Psoas muscle (tissue), 7 donors: ENCODE measurements at regions not wholly inside any gene's neighbourhood (a gene's known extent, or its start where the extent isn't known, plus 50 kb on each side); places are given as distances from the start of the nearest gene placed in this dataset.

Experiments
- ATAC-seq, 4 donors: fragments of 200-7000 bp; cut with Tn5 transposase; one replicate each; pipeline ENCODE4 v1.9.1; 2020; ENCODE audit warnings: moderate library complexity in 3 of 4, mild to moderate bottlenecking in 2 of 4
- DNase-seq, 2 donors: peaks; one replicate each; pipeline ENCODE4 v3.0.0-alpha.2; 2020
- H3K27ac ChIP-seq: fragments of 200-600 bp; one replicate; pipeline ENCODE4 v1.8.0; 2022
- H3K27me3 ChIP-seq, 3 donors: fragments of 200-600 bp in 1 of 3; one replicate each; pipeline versions ENCODE4 v1.6.1 to v1.8.0; 2013 to 2022; ENCODE audit warnings: low read length in 2 of 3, mild to moderate bottlenecking in 2 of 3, moderate library complexity in 1 of 3; ENCODE audit not compliant: insufficient read depth in 3 of 3
- H3K36me3 ChIP-seq, 2 donors: fragments of 200-600 bp in 1 of 2; one replicate each; pipeline versions ENCODE4 v1.6.1 to v1.8.0; 2013 to 2022; ENCODE audit warnings: low read depth in 1 of 2, mild to moderate bottlenecking in 1 of 2, moderate library complexity in 1 of 2; ENCODE audit not compliant: insufficient read depth in 1 of 2
- H3K4me1 ChIP-seq: fragments of 200-600 bp; one replicate; pipeline ENCODE4 v1.8.0; 2022
- H3K4me3 ChIP-seq: fragments of 200-600 bp; one replicate; pipeline ENCODE4 v1.8.0; 2022; ENCODE audit warnings: mild to moderate bottlenecking
- H3K9me3 ChIP-seq: fragments of 200-600 bp; one replicate; pipeline ENCODE4 v1.8.0; 2022
- WGBS, 3 donors: extraction: QIAGEN DNeasy Blood & Tissue Kit; methylation state at CpG; one replicate each; pipeline versions ENCODE4 v1.1.6 to v1.1.7; 2013; 5-methylcytosine and 5-hydroxymethylcytosine counted together
- intact Hi-C, 2 donors: fragments of 100-400 bp; cut with DNase I; formaldehyde crosslinking; loops; one replicate each; pipeline versions ENCODE4 v1.11.0 to v1.14.2; 2022
- TF ChIP-seq, protein P1 (sequence below): fragments of 200-600 bp; IDR thresholded peaks from one replicate; pipeline ENCODE4 v1.8.0; 2022; ENCODE audit warnings: antibody characterized with exemption
- donor health status: healthy with polysubstance abuse.
- donor health status: DM: no; HTN: no; CAD: no; lungs with moderate emphysema.
- donor health status: Bipolar disorder and iron deficiency.
- donor health status: healthy.
- donor health status: DM: yes; HTN: yes; CAD: no.
- donor health status: DM: no; HTN: no; CAD: no.
- donor health status: DM: yes; HTN: yes; CAD: no.

DNA sequence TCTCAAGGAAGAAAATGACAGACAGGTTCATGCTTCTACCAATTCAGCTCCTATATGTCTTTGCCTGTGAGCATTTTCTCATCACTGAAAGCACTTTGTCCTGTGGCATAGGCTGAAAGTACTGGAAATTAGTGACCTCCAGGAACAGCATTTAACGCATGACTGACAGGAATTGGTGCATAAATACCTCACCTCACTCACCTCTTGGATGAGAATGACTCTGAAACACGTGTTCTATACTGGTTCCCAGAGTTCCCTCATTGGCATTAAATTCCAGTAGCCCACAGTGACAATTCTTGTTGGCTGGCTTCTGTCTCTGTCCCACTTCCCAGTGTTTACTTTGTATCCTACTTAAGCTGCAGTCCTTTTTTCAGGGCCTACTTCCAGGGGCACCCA is 83.4 kb upstream of the MAPRE2 start:
- no peak for DNase-seq
- WGBS, 3 donors: 32 to 60% (median 48%) methylated on average over 2 of the region's 2 CpGs

DNA sequence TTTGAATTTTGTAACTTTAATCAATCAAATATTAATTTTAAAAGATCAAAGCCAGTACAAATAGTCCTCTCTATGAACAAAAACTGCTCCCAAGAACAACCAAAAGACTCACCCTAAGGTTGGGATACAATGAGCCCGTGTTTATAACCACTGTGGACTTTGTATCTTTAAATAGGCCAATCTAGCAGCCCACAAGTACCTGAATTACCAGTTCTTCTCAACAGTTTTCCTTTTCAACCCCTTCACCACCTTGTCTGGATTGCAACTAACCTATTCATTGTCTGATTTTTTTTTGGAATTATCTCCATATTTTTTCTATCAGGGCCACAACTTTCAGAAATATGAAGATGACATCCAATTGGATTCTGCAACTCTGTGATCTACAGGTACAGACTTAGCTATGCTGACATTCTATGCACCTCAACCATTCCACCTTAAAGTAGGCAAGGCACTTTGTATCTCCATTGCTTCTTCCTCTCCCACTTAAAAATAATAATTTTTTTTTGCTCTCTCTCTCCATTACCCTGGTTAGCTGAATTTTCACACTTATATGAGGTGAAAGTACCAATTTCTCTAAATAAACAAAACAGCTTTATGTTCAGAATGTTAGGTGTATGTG is 81.9 kb upstream of the MAPRE2 start:
- WGBS, 3 donors: 78 to 94% (median 86%) methylated on average over 1 of the region's 1 CpG
- DNase-seq (no peak), ATAC-seq (no peak)
- H3K4me1 ChIP-seq: peaks cover 26% of the 10 kb centered on the region
- H3K9me3 ChIP-seq: no peaks in the 10 kb centered on the region
- no peaks in the 10 kb centered on the region for H3K27me3 ChIP-seq
- TF ChIP-seq, protein P1, sequence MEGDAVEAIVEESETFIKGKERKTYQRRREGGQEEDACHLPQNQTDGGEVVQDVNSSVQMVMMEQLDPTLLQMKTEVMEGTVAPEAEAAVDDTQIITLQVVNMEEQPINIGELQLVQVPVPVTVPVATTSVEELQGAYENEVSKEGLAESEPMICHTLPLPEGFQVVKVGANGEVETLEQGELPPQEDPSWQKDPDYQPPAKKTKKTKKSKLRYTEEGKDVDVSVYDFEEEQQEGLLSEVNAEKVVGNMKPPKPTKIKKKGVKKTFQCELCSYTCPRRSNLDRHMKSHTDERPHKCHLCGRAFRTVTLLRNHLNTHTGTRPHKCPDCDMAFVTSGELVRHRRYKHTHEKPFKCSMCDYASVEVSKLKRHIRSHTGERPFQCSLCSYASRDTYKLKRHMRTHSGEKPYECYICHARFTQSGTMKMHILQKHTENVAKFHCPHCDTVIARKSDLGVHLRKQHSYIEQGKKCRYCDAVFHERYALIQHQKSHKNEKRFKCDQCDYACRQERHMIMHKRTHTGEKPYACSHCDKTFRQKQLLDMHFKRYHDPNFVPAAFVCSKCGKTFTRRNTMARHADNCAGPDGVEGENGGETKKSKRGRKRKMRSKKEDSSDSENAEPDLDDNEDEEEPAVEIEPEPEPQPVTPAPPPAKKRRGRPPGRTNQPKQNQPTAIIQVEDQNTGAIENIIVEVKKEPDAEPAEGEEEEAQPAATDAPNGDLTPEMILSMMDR: no peak
- H3K4me3 ChIP-seq: no peak overlapping the region
- intact Hi-C loops: no loop called here
- no peaks in the 10 kb centered on the region for H3K36me3 ChIP-seq
- no peak overlapping the region for H3K27ac ChIP-seq

More for the DNA sequence above, 83.4 kb upstream of the MAPRE2 start:
- Histone ChIP-seq H3K27ac (peak overlapping the region; percentile 73), H3K9me3 (no peaks in the 10 kb centered on the region), H3K27me3 (no peaks in the 10 kb centered on the region), H3K4me1 (peaks cover 26% of the 10 kb centered on the region), H3K4me3 (no peak overlapping the region), H3K36me3 (no peaks in the 10 kb centered on the region)
- peak in 1 of 4 donors; percentile 45 for ATAC-seq
- TF ChIP-seq, protein P1: no peak
- intact Hi-C loops: no loop called here

DNA sequence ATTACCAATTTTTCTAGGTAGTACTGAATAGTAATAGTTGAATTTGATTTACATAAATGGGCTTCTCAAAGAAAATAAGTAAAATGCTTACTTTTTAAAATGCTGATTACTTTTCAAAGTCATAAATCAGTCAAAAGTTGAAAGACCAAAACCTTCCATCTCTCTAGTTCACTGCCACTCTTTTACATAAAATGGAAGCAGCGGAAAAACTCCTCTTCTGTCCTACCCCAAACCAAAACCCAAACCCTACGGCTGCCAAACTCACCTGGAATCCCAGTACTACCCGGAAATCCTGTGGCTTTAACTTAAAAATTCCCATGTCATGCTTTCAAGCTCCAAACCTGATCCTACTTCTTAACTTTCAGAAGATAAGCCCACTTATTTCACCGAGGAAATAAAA is 81.2 kb upstream of the MAPRE2 start:
- peaks cover 29% of the 10 kb centered on the region for H3K4me1 ChIP-seq
- H3K27ac ChIP-seq: no peak overlapping the region
- no peaks in the 10 kb centered on the region for H3K9me3 ChIP-seq
- ATAC-seq: no peak
- 81 to 91% (median 87%) methylated on average over 4 of the region's 4 CpGs for WGBS, 3 donors
- H3K4me3 ChIP-seq: no peak overlapping the region
- DNase-seq: no peak
- no peaks in the 10 kb centered on the region for H3K27me3 ChIP-seq
- no peaks in the 10 kb centered on the region for H3K36me3 ChIP-seq
- intact Hi-C loops: no loop called here
- TF ChIP-seq, protein P1: no peak

DNA sequence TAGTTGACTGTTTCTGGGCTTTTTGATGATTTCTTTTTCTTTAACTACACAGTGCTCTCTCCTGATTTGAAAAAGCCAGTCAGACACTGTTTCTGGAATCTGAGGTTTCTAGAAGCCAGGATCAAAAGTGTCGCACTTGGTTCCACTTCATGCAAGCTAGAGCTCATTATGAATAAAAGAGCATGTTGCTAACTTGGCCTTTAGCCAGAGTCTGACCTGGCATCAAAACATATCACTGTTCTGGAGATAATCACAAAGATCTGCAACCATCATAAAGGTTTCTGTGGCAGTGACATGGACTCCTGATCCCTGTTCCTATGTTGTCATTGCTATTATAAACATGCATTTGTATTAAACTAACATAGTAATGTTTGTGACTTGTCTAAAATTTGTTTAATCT is 76.1 kb upstream of the MAPRE2 start:
- Histone ChIP-seq H3K4me3 (no peak overlapping the region), H3K27me3 (no peaks in the 10 kb centered on the region), H3K27ac (peak overlapping the region; percentile 99), H3K9me3 (no peaks in the 10 kb centered on the region), H3K36me3 (peaks cover 0 to 4% of the 10 kb centered on the region in 2 donors), H3K4me1 (peaks cover 29% of the 10 kb centered on the region)
- ATAC-seq (no peak), DNase-seq (no peak)
- intact Hi-C loops: loop anchor here in 1 of 2 donors (2.0 kb wide), 1 partner anchor 16 kb away; no protein-coding TSS in a partner anchor
- TF ChIP-seq, protein P1: no peak
- WGBS, 3 donors: 34 to 47% (median 36%) methylated on average over 1 of the region's 1 CpG

DNA sequence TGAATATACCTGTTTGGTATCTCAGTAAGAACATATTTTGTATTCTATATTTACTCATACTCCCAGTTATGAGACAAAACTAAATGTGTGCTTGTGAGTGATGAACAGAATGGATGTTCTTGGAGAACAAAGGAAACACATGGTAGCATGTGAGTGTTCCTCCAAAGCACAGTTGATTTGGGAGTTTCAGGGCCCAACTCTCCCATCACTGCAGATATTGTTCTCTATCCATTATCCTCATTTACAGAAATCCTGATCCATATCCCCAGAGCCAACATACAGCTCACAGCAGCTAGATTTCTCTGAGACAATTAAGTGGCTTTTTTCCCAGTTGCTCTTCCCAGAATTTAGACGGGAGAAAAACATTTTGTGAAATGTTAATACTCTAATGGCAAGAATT is 75.6 kb upstream of the MAPRE2 start:
- Histone ChIP-seq H3K27ac (peak overlapping the region; percentile 99), H3K4me3 (no peak overlapping the region), H3K9me3 (no peaks in the 10 kb centered on the region), H3K27me3 (no peaks in the 10 kb centered on the region), H3K4me1 (peaks cover 34% of the 10 kb centered on the region), H3K36me3 (peaks cover 0 to 4% of the 10 kb centered on the region in 2 donors)
- intact Hi-C loops: loop anchor here in 1 of 2 donors (2.0 kb wide), 1 partner anchor 17 kb away; no protein-coding TSS in a partner anchor
- TF ChIP-seq, protein P1: no peak
- DNase-seq (no peak), ATAC-seq (no peak)
- WGBS, 3 donors: 20 to 62% (median 37%) methylated on average over 1 of the region's 1 CpG
